ENCODE measurements at regions not wholly inside any gene's neighbourhood (a gene's known extent, or its start where the extent isn't known, plus 50 kb on each side); places are given as distances from the start of the nearest gene placed in this dataset.
"Not testable (repeated sequence)": the region's sequence is repeated elsewhere in the genome, so short reads cannot be mapped to it uniquely, and the experiment has no call there.

DNA sequence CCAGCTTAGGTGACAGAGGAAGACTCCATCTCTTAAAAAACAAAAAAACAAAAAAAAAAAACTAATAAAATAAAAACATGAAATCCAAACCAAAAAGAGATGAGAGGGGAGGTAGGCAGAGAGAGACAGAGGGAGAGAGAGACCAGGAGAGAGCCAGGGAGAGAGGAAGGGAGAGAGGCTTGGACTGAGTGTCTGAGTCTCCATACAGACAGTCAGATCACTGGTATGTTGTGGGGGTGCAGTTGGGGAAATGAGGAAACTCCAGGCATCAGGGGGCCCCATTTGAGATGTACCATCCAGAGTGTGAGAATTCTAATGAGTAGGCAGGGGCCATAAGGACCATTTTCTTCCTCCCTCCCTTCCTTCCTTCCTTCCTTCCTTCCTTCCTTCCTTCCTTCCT, 53.1 kb upstream of the SEPTIN5 start:
- no peak for DNase-seq (ENCODE audit: low read depth)

DNA sequence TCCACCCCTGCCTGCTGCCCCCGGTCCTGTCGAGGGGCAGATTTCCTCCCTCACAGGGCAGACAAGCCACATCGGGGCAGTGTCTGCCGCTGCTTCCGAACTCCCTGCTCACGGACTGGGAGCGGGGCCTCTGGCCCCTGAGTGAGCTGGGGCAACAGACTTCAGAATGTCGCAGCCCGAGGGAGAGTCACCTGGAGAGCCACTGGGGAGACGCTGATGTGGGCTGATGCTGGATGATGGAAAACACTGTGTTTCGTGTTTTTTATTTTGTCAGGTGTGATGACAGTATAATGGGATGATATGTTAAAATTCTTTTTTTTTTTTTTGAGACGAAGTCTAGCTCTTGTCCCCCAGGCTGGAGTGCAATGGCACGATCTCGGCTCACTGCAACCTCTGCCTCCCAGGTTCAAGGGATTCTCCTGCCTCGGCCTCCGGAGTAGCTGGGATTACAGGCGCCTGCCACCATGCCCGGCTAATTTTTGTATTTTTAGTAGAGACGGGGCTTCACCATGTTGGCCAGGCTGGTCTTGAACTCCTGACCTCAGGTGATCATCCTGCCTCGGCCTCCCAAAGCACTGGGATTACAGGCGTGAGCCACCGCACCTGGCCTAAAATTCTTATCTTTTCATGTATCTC, 52.1 kb upstream of the SEPTIN5 start:
- not testable (repeated sequence) for DNase-seq (ENCODE audit: low read depth)

DNA sequence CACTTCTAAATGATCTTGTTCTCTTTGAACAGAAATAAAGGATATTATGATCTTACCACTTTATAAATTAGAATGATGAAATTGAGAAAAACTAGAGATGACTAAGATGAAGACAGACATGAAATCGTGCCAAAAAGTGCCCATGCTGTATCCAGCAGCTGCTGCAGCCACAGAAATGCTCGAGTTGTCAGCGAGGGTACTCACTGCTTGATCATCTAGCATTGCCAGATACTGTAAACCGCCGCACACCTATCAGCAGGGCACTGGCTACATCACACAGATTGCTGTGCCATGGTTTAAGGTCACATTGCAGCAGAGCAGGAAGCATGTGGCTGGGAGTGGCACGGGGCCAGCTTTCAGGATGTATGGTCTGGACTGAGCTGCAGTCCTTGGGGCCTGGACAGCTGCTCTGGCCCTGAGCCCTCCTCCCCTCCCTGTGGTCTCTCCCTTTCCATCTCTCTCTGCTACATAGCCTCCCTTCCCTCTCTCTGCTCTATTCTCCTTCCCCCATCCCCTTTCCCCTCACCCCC, 51.0 kb upstream of the SEPTIN5 start:
- peak; percentile 100 for DNase-seq (ENCODE audit: low read depth)

DNA sequence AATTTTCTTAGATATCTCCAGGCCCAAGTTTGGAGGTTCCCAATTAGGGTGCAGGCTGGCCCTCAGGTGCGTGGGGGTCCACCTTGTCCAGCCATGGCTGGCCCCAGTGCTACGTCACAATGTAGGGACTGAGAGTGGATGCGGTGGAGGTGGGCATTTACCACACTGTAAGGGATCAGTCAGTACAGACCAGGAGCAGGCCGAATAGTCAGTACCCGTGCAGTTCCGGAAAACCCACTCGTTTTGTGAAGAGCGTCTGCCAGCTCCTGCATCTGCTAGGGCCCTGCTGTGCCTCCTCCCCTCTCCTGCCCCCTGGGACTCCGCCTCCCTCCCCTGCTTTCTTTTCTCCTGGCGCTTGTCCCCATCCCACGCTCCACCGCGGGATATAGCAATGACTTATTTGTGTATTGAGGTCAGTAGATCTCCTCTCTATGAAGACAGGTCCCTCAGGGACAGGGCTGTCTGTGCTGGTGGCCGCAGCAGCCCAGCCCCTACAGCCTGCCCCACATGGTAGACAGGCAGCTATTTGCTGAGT, 50.4 kb upstream of the SEPTIN5 start:
- peak; percentile 92 for DNase-seq (ENCODE audit: low read depth)

DNA sequence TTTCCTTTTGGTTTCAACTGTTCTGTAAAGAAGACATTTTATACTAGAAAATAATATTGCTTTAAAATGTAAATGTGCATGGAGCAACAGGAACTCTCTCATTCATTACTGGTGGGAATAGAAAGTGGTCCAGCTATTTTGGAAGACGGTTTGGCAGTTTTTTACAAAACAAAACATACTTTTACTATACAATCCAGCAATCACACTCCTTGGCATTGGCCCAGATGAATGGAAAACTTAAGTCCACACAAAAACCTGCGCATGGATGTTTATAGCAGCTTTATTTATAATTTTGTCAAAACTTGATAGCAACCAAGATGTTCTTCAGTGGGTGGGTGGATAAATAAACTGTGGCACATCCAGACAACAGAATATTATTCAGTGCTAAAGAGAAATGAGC, 49.9 kb upstream of the SEPTIN5 start:
- no peak for DNase-seq (ENCODE audit: low read depth)

Measured in LHCN-M2 (cell line).